Esophagus muscularis mucosa (tissue), 3 donors: ENCODE measurements at regions not wholly inside any gene's neighbourhood (a gene's known extent, or its start where the extent isn't known, plus 50 kb on each side); places are given as distances from the start of the nearest gene placed in this dataset.

ENCODE experiments used
- POLR2A ChIP-seq: fragments of 450-650 bp; IDR thresholded peaks from one replicate; pipeline ENCODE4 v1.6.1; 2017; ENCODE audit warnings: antibody characterized with exemption, moderate library complexity, mild to moderate bottlenecking, low read depth
- POLR2AphosphoS5 ChIP-seq, 2 donors: sonication (generic); formaldehyde crosslinking; IDR thresholded peaks; one replicate each; pipeline ENCODE4 v1.6.1; 2017; ENCODE audit warnings: antibody characterized with exemption in 2 of 2
- TF ChIP-seq, protein P1 (sequence below), 3 experiments: fragments of 200-600 bp in 2 of 3; fragments of 450-650 bp in 1 of 3; sonication (generic) in 2 of 3; IDR thresholded peaks; one replicate each; pipeline ENCODE4 v1.5.1; 2017 to 2019; ENCODE audit warnings: antibody characterized with exemption in 3 of 3, mild to moderate bottlenecking in 2 of 3, moderate library complexity in 1 of 3

GRCh38 chr19:27860309-27860934 lies 1352.5 kb downstream of the UQCRFS1 start:
- TF ChIP-seq, protein P1, sequence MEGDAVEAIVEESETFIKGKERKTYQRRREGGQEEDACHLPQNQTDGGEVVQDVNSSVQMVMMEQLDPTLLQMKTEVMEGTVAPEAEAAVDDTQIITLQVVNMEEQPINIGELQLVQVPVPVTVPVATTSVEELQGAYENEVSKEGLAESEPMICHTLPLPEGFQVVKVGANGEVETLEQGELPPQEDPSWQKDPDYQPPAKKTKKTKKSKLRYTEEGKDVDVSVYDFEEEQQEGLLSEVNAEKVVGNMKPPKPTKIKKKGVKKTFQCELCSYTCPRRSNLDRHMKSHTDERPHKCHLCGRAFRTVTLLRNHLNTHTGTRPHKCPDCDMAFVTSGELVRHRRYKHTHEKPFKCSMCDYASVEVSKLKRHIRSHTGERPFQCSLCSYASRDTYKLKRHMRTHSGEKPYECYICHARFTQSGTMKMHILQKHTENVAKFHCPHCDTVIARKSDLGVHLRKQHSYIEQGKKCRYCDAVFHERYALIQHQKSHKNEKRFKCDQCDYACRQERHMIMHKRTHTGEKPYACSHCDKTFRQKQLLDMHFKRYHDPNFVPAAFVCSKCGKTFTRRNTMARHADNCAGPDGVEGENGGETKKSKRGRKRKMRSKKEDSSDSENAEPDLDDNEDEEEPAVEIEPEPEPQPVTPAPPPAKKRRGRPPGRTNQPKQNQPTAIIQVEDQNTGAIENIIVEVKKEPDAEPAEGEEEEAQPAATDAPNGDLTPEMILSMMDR (IDR thresholded peaks at IDR 0.05) = no peak
- TF ChIP-seq POLR2A (no peak), POLR2AphosphoS5 (IDR thresholded peaks at IDR 0.05) (no peak)
